Endothelial cell of umbilical vein (primary cell): ENCODE measurements at regions not wholly inside any gene's neighbourhood (a gene's known extent, or its start where the extent isn't known, plus 50 kb on each side); places are given as distances from the start of the nearest gene placed in this dataset.

ENCODE experiments used
- BruUV-seq: library from RNA; stranded (reverse); fragments of 400-500 nt; replicated peaks from 2 replicates; lab custom pipeline; 2021; lab: Mats Ljungman, UMichigan
- CTCF ChIA-PET: fragments of 300-600, 350-600 bp; sonication (Branson Sonifier 250); formaldehyde crosslinking; loops from one replicate; lab custom pipeline; 2021; ENCODE audit warnings: antibody characterized with exemption, inconsistent platforms; lab: Charles Lee
- POLR2A ChIA-PET: fragments of 300-600, 350-600 bp; sonication (Branson Sonifier 250); formaldehyde crosslinking; loops from one replicate; lab custom pipeline; 2021; ENCODE audit warnings: antibody characterized with exemption, inconsistent platforms; lab: Charles Lee
- DNase-seq: peaks from one replicate; pipeline ENCODE4 v3.0.0-alpha.2; 2011; ENCODE audit warnings: low read depth, low spot score
- FAIRE-seq: peaks from 2 replicates; lab custom pipeline; 2011; peaks lifted over from hg19 to GRCh38; lab: Jason Lieb, UNC
- H2AFZ ChIP-seq: 2 replicates; pipeline ENCODE4 v1.6.0; 2012; ENCODE audit warnings: low read depth, low read length, control low read depth, inconsistent platforms
- H3K27ac ChIP-seq: 2 replicates; pipeline ENCODE4 v1.5.1; 2011; ENCODE audit warnings: low read depth, mild to moderate bottlenecking, control low read depth, low read length, moderate library complexity; ENCODE audit not compliant: insufficient read depth
- H3K27me3 ChIP-seq, 2 experiments: 2 replicates each; pipeline versions ENCODE4 v1.6.0 to v1.6.1; 2011; ENCODE audit warnings: low read length in 2 of 2, mixed read lengths in 1 of 2; ENCODE audit not compliant: control insufficient read depth in 2 of 2, insufficient read depth in 2 of 2
- H3K36me3 ChIP-seq, 2 experiments: 2 replicates in 1 of 2; 3 replicates in 1 of 2; pipeline ENCODE4 v1.5.1; 2011; ENCODE audit warnings: low read length in 2 of 2, mild to moderate bottlenecking in 1 of 2, moderate library complexity in 1 of 2; ENCODE audit not compliant: control insufficient read depth in 2 of 2, insufficient read depth in 2 of 2; ENCODE audit errors: extremely low read depth in 1 of 2
- H3K4me1 ChIP-seq: 3 replicates; pipeline ENCODE4 v1.5.1; 2011; ENCODE audit warnings: mild to moderate bottlenecking, low read length; ENCODE audit not compliant: control insufficient read depth, insufficient read depth; ENCODE audit errors: extremely low read depth
- H3K4me2 ChIP-seq: 2 replicates; pipeline ENCODE4 v1.6.1; 2011; ENCODE audit warnings: low read length, control low read depth, mixed read lengths; ENCODE audit not compliant: insufficient read depth
- H3K4me3 ChIP-seq, 3 experiments: fragments of 200-600 bp in 1 of 3; sonication (generic), shearing (Covaris generic) in 1 of 3; replicated peaks in 1 of 3; 2 replicates each; pipeline ENCODE4 v1.5.1; 2011 to 2016; ENCODE audit warnings: control low read depth in 3 of 3, low read length in 3 of 3, mild to moderate bottlenecking in 2 of 3, inconsistent platforms in 1 of 3, low read depth in 1 of 3, moderate library complexity in 1 of 3; ENCODE audit not compliant: insufficient read depth in 1 of 3
- H3K79me2 ChIP-seq: 2 replicates; pipeline ENCODE4 v1.6.0; 2012; ENCODE audit warnings: low read length, inconsistent platforms; ENCODE audit not compliant: control insufficient read depth, insufficient read depth
- H3K9ac ChIP-seq: replicated peaks from 2 replicates; pipeline ENCODE3; 2011; ENCODE audit warnings: low read length, control low read depth; ENCODE audit not compliant: insufficient read depth; ENCODE audit errors: extremely low read depth
- H3K9me1 ChIP-seq: replicated peaks from 3 replicates; pipeline ENCODE4 v1.6.0; 2011; ENCODE audit warnings: mild to moderate bottlenecking, low read length; ENCODE audit not compliant: control insufficient read depth, insufficient read depth; ENCODE audit errors: extremely low read depth
- H3K9me3 ChIP-seq: replicated peaks from 2 replicates; pipeline ENCODE4 v1.5.1; 2012; ENCODE audit warnings: low read length, inconsistent platforms; ENCODE audit not compliant: control insufficient read depth, insufficient read depth
- H4K20me1 ChIP-seq: replicated peaks from 2 replicates; pipeline ENCODE3; 2011; ENCODE audit warnings: mild to moderate bottlenecking, low read length; ENCODE audit not compliant: control insufficient read depth, insufficient read depth; ENCODE audit errors: extremely low read depth
- EZH2 ChIP-seq: IDR thresholded peaks from 2 replicates; pipeline ENCODE4 v1.6.1; 2012; ENCODE audit warnings: borderline replicate concordance, low read depth, mild to moderate bottlenecking, moderate library complexity, low read length, inconsistent platforms; ENCODE audit not compliant: severe bottlenecking
- FOS ChIP-seq: IDR thresholded peaks from 2 replicates; pipeline ENCODE4 v1.6.1; 2011; ENCODE audit warnings: mild to moderate bottlenecking, low read length, moderate library complexity, borderline replicate concordance; ENCODE audit not compliant: insufficient read depth
- GATA2 ChIP-seq: IDR thresholded peaks from 2 replicates; pipeline ENCODE4 v1.7.0; 2011; ENCODE audit warnings: low read depth, mild to moderate bottlenecking, moderate library complexity, mixed read lengths, low read length; ENCODE audit not compliant: insufficient read length, insufficient read depth
- JUN ChIP-seq: IDR thresholded peaks from 2 replicates; pipeline ENCODE4 v1.6.1; 2011; ENCODE audit warnings: borderline replicate concordance, low read depth; ENCODE audit not compliant: insufficient read length, insufficient read depth
- MYC ChIP-seq: IDR thresholded peaks from one replicate; pipeline ENCODE4 v1.6.1; 2011; ENCODE audit warnings: mild to moderate bottlenecking, low read depth, low read length
- POLR2A ChIP-seq: IDR thresholded peaks from 2 replicates; pipeline ENCODE4 v1.6.1; 2012; ENCODE audit warnings: low read depth, mild to moderate bottlenecking, control low read depth, low read length
- POLR2AphosphoS5 ChIP-seq: IDR thresholded peaks from 2 replicates; pipeline ENCODE4 v1.6.1; 2012; ENCODE audit warnings: low read depth, mild to moderate bottlenecking, control low read depth, low read length, moderate library complexity; ENCODE audit not compliant: insufficient read depth
- dilution Hi-C: fragments of 300-500 bp; cut with MboI; formaldehyde crosslinking; loops from one replicate; pipeline ENCODE4 v1.15.0; 2019; ENCODE audit warnings: low sequenced_read_pairs; ENCODE audit not compliant: extremely low pct_ligation_motif_present
- intact Hi-C: fragments of 100-400 bp; cut with micrococcal nuclease; formaldehyde crosslinking; loops from one replicate; pipeline ENCODE4 v1.10.0; 2022
- TF ChIP-seq, protein P1 (sequence below), 2 donors: IDR thresholded peaks; 1 replicate in 1 of 2; 2 replicates in 1 of 2; pipeline ENCODE4 v1.5.1; 2011; ENCODE audit warnings: low read length in 2 of 2, mild to moderate bottlenecking in 2 of 2, moderate library complexity in 2 of 2, control low read depth in 1 of 2, inconsistent platforms in 1 of 2, low read depth in 1 of 2; ENCODE audit not compliant: insufficient read depth in 1 of 2; ENCODE audit errors: extremely low read depth in 1 of 2
- TF ChIP-seq, protein P2 (sequence below): IDR thresholded peaks from 2 replicates; pipeline ENCODE4 v1.6.1; 2011; ENCODE audit not compliant: insufficient read depth, insufficient read length

DNA sequence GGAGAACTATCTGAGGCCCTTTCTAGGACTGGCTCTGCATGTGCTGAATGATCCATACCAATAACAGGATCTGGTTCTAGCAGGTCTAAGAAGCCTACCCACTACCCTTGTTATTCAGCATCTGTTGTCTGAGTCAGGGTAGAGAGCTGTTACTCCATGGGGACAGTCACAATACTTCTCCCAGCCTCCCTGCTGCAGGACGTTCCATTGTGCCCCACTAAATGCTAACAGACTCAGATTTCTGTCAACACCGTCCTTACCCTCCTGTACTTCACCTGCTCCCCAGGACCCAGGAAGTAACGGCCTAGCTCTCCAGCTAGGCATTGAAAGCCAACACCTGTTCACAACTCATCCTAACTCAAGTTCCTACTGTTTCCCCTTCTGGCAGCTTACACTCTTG, 719.7 kb upstream of the ID2 start:
- H3K27me3 ChIP-seq = no peaks in the 10 kb centered on the region
- H3K4me1 ChIP-seq = no peaks in the 10 kb centered on the region
- BruUV-seq = no TSS peak
- H3K36me3 ChIP-seq = no peaks in the 10 kb centered on the region
- H2AFZ ChIP-seq = no peak overlapping the region
- no peak for FAIRE-seq
- H3K27ac ChIP-seq = no peak overlapping the region
- CTCF ChIA-PET = no interaction called here
- H3K4me3 ChIP-seq = no peak overlapping the region
- H3K9ac ChIP-seq = no peak overlapping the region
- peaks cover 7% of the 10 kb centered on the region for H3K9me3 ChIP-seq
- no peaks in the 10 kb centered on the region for H3K79me2 ChIP-seq
- no peak for DNase-seq
- no peak overlapping the region for H3K4me2 ChIP-seq
- POLR2A ChIA-PET = no interaction called here
- intact Hi-C loops = no loop called here
- TF ChIP-seq MYC = no peak
- TF ChIP-seq FOS = no peak
- TF ChIP-seq, protein P1, sequence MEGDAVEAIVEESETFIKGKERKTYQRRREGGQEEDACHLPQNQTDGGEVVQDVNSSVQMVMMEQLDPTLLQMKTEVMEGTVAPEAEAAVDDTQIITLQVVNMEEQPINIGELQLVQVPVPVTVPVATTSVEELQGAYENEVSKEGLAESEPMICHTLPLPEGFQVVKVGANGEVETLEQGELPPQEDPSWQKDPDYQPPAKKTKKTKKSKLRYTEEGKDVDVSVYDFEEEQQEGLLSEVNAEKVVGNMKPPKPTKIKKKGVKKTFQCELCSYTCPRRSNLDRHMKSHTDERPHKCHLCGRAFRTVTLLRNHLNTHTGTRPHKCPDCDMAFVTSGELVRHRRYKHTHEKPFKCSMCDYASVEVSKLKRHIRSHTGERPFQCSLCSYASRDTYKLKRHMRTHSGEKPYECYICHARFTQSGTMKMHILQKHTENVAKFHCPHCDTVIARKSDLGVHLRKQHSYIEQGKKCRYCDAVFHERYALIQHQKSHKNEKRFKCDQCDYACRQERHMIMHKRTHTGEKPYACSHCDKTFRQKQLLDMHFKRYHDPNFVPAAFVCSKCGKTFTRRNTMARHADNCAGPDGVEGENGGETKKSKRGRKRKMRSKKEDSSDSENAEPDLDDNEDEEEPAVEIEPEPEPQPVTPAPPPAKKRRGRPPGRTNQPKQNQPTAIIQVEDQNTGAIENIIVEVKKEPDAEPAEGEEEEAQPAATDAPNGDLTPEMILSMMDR (IDR thresholded peaks at IDR 0.05; ENCODE audit: extremely low read depth in 1 of 2, insufficient read depth in 1 of 2, low read depth in 1 of 2, low read length in 2 of 2) = no peak
- TF ChIP-seq POLR2A = no peak
- no peak for TF ChIP-seq EZH2
- TF ChIP-seq, protein P2, sequence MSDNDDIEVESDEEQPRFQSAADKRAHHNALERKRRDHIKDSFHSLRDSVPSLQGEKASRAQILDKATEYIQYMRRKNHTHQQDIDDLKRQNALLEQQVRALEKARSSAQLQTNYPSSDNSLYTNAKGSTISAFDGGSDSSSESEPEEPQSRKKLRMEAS = no peak
- no peak for TF ChIP-seq GATA2
- TF ChIP-seq JUN = no peak
- no peak for TF ChIP-seq POLR2AphosphoS5
- H4K20me1 ChIP-seq = no peaks in the 10 kb centered on the region
- dilution Hi-C loops = no loop called here
- H3K9me1 ChIP-seq = no peaks in the 10 kb centered on the region
